Gastroesophageal sphincter (tissue), 3 donors: ENCODE measurements at regions not wholly inside any gene's neighbourhood (a gene's known extent, or its start where the extent isn't known, plus 50 kb on each side); places are given as distances from the start of the nearest gene placed in this dataset.

Experiments
- CTCF ChIP-seq, 4 experiments: fragments of 200-600 bp in 2 of 4; fragments of 450-650 bp in 2 of 4; sonication (generic) in 1 of 4; IDR thresholded peaks; one replicate each; pipeline ENCODE4 v1.5.1; 2017 to 2019; ENCODE audit warnings: antibody characterized with exemption in 4 of 4, mild to moderate bottlenecking in 2 of 4, moderate library complexity in 2 of 4
- POLR2AphosphoS5 ChIP-seq: sonication (generic); formaldehyde crosslinking; IDR thresholded peaks from one replicate; pipeline ENCODE4 v1.6.1; 2017; ENCODE audit warnings: antibody characterized with exemption

- TF ChIP-seq CTCF (IDR thresholded peaks at IDR 0.05) (no peak), POLR2AphosphoS5 (no peak)
Measured at GRCh38 chr10:128230401-128230800, 104.2 kb upstream of the MKI67 start.
